Bone marrow (tissue), 2 donors: ENCODE measurements at regions not wholly inside any gene's neighbourhood (a gene's known extent, or its start where the extent isn't known, plus 50 kb on each side); places are given as distances from the start of the nearest gene placed in this dataset.

ENCODE experiments used
- DNase-seq, 2 donors: peaks; one replicate each; lab custom pipeline; 2025; lab: John Stamatoyannopoulos, UW

DNA sequence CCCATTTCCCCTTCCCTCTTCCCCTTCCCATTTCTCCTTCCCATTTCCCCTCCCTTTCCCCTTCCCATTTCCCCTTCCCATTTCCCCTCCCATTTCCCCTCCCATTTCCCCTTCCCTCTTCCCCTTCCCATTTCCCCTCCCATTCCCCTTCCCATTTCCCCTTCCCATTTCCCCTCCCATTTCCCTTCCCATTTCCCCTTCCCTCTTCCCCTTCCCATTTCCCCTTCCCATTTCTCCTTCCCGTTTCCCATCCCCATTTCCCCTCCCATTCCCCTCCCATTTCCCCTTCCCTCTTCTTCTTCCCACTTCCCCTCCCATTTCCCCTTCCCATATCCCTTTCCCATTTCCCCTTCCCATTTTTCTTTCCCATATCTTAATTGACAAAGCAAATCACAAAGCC lies 109.0 kb downstream of the OLFM1 start:
- DNase-seq: no peak

DNA sequence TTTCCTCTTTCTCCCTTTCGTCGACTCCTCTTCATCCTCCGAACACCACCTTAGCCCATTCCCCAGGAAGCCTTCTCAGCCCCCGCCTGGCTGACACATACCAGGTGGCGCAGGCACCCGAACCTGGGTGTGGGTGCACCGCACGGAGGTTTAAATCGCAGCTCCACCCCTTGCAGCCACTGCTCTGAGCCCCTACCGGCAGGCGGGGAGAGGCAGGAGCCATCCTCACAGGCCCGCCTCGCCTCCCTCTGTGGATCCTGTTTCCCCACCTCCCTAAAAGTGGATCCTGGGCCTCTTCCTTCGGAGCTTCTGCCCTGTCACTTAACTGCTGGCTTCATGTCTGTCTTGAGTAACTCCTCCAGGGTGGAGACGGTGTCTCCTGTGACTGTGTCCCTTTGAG lies 110.7 kb downstream of the OLFM1 start:
- no peak for DNase-seq

DNA sequence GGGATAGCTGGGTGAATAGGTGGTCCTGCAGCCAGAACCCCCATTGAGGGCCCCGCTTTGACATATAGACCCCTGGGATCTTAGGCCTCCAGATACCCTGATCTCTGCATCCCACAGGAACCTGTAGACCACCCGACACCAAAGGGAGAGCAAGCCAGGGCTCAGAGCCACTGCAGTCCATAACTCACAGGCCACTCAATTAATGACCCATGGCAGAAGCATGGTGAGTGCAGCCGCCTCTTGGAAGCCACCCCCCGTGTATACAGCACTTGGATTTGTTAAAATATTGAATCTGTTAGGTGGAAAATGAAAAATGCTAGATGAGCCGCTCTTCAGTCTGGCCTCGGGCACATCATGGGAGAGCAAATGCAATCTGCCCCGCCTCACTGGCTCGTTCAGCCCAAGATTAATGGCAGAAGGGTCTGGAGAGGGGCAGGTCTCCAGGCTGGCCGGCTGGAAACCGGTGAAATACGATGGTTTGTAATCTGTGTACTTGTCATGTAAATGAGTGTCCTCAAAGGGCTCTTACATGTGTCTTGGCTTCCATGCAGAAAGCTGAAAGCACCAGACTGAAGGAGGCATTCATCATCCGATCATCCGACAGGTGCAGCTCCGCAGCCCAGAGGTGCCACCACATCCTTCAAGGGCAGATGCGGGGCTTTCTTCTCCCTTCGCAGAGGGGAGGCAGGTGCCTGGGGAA lies 111.3 kb downstream of the OLFM1 start:
- no peak for DNase-seq

DNA sequence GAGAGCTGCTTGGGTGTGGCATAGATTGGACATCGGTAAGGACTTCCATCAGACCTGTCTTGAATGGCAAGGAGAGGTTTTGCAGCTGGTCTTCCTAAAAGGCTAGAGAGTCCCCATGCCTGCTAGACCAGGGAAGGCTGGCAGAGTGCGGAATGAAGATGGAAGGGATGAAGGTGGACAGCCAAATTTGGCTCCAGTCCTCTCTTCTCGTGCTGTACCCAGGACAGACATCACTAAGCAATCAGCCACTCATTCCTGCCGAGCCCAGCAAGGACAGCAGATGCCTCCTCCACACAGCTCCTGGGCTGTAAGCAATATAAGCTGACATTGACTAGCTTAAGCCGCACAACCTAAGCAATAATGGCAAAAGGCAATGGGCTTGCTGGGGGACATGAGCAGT lies 112.0 kb downstream of the OLFM1 start:
- DNase-seq: no peak

DNA sequence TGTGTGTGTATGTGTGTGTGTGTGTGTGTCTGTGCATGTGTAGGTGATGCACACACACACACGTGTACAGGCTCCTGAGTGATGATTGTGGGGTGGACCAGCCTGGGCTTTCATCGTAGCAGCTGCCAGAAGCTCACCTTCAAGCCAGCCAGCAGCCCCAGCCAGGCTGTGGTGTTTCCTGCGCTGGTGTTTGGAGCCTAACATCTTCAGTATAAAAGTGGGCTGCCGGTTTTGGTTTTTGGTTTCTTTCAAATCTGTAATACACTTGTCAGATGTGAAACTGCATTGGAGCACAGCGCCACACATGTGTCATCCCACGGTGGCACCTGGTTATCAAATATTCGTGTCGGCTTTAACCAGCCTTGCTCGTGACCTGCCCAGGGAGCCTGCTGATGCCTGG lies 114.2 kb downstream of the OLFM1 start:
- no peak for DNase-seq

DNA sequence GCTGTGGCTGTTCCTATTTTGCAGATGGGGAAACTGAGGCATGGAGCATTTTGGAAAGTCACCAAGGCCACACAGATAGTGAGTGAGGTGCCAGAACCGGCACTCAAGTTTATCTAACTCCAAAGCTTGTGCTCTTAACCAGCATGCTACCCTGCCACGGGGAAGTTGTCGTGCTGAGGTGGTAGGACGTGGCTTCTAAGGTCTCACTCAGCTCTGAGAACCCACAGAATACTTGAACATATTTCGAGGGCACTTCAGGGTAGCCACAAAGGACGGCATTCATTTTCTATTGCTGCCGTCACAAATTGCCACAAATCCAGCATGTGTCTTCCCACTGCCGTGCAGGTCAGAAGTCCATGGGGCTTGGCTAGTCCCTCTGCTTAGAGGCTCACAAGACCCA lies 116.7 kb downstream of the OLFM1 start:
- no peak for DNase-seq

DNA sequence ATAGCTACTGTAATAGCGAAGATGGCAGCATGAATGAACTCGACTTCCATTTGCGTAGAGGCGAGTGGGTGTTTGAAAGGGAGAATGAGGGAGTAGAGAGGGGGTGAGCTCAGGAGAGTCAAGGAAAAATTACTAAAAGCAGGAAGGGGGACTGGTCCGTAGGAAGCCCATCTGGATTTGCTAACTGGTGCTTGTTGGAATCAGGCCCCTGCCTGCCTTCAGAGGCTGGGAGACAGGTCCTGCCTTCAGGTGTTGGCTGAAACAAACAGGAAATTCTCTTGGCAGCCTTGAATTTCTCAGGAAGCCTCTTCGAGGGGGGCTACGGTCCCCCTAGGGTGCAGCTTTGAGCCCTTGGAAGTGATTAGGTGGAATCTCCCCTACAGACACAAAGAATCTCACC lies 121.7 kb downstream of the OLFM1 start:
- no peak for DNase-seq

DNA sequence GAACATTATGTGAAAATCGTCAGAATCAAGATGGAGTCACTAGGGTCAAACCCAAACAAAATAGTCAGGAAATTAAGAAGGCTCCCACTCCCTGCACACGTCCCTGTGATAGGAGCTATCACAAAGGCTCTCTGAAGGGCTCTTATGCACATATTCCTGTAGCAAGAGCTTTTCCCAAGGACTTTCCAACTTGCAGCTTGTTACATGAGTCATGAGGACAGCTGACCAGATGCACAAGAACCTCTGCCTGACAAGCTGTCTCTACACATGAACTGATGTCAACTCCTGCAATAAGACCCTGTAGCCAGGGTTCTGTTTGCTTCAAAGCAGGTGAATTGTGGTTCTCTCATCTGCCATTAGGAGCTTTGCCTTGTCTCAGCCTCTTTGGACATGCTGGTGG lies 122.4 kb downstream of the OLFM1 start:
- DNase-seq: no peak

DNA sequence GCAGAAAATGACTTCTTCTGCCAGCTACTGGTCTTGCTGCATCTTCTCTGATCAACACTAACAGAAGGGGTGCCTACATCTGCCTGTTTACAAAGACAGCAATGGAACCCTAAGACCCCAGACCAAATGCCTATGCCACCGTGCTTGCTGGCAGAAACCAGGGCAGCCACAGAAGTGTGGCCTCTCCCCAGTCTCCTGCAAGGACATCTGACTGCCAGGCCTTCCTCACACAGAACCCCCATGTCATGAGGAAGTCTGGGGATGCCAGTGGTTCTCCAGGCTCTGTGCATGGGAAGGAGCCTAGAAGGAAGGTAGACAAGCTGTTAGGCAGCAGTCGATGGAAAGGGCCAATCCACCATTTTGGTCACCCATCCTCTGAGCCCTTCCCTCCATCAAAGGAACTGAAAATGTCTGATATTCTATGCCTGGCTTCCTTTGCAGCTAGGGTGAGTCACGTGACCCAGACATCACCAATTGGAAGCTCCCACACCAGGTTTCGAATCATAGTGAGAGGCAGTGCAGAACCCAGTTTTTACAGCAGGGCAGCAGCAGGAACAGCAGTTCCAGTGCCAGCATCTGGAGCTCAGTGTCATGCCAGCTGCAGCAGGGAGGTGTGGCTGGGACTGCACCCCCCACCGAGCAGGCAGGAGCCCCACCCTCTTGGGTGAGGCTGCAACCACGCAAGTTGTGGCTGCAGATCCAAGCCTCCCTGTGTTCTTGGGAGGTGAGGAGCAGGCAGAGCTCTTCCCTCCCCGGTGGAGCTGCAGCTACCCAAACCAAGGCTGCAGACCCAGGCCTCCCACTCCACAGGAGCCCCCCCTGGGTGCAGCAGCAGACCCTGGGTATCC lies 123.4 kb downstream of the OLFM1 start:
- no peak for DNase-seq

DNA sequence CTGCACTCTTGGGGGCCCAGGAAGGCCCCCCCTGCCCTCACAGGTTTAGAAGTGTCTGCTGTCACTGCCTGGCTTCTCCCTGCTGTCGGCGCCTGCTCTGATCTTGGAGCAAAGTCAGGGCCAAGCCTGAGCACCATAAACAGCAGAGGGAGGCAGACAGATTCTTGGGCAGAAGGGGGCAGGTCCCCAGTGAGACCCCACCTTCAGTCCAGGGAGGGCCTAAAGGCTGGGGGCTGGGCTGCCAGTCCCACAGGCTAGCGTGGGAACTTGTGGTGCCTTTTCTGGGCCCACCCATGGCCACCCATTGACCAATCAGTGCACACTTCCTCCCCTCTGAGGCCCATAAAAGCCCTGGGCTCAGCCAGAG lies 124.0 kb downstream of the OLFM1 start:
- DNase-seq: no peak

DNA sequence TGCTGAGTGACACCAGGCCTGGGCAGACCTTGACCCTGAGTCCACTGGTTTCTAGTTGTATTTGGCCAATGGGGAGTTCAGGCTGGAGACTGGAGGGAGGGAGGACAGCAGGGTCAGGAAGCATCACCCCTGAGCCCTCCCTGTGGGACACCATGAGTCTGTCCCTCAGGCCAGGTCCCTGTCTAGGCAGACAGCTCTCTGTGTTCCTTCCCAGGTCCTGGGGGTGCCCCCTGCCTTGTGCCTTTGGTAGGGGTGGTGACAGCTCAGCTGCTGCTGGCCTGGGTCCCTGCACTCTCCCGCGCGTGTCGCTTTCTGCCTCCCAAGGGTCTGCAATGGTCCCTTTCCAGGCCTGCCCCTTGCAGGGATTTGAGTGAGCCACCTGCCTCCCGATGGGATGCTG lies 125.5 kb downstream of the OLFM1 start:
- no peak for DNase-seq

DNA sequence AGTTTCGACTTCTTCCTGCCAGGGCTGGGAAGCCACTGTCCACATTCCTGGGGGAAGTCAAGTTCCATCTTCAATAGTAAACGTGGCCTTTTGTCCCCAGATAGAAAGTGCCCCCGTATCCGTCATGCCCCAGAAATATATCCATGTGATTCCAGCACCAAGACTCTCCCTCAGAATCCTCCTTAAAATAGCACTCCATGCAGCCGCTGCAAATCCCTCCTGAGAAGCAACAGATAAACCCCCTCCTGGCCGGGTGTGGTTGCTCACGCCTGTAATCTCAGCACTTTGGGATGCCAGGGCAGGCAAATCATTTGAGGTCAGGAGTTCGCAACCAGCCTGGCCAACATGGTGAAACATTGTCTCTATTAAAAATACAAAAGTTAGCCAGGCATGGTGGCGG lies 126.1 kb downstream of the OLFM1 start:
- DNase-seq: no peak

DNA sequence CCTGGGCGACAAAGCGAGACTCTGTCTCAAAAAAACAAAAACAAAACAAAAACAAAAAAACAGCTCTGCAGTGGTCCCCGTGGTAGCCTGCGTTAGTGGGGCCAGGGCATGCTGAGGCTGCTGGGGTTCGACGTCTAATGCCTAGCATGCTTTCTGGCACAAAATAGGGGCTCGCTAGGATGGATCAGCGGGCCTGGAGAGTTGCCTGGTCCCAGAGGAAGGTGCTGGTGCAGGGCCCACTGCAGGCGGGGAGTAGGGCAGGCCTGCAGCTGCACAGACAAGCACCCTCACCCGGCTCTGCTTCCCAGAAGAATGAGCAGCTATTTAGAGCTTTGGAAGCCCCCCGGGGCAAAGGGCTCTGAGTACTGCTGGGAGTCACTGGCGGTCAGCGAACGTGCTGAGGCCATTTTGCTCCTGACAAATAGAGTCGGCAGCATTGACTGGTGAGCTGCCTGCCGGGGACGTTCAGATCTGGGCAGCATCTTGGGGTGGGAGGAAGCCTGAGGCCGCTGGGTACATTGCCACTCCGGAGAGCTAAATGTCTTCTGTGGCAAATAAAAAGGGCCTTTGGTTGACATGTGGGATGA lies 126.7 kb downstream of the OLFM1 start:
- no peak for DNase-seq

DNA sequence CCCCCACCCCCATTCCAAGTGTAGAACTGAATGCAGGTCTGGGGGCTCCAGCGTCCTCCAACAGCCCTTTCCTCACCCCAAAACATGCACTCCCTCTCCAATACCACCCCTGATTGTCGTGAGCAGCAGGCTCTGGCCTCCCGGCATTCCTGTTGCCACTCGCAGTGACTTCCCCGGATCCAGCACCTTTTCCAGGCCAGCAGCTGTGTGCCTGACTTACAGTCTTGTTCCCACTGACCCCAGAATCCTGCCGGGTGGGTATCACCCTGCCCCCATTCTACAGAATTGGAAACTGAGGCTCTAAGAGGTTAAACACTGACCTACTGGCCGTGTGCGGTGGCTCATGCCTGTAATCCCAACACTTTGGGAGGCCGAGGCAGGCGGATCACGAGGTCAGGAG lies 127.2 kb downstream of the OLFM1 start:
- DNase-seq: no peak

DNA sequence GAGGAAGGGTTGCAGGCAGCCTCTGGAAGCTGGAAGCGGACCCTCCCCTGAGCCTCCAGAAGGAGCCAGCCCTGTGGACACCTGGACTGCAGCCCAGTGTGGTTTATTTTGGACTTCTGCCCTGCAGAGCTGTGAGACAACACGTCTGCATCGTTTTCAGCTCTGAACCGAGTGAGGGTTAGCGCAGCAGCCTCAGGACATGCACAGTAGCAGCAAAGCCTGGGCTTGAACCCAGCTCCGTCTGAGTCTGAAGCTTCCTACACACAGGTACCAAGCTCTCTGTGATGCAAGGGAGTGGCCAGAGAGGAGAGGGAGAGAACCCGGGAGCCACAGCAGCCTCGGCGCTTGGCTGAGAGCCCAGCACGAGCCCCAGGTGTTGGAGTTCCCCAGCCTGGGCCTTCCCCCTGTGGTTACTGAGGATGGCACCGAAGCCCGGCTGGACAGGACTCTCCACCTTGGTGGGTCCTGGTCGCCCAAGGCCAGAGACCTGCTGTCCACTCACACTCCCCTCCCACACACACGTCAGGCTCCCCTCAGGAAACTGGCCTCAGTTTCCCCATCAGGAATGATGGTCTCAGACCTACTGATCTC lies 128.2 kb downstream of the OLFM1 start:
- DNase-seq: no peak

DNA sequence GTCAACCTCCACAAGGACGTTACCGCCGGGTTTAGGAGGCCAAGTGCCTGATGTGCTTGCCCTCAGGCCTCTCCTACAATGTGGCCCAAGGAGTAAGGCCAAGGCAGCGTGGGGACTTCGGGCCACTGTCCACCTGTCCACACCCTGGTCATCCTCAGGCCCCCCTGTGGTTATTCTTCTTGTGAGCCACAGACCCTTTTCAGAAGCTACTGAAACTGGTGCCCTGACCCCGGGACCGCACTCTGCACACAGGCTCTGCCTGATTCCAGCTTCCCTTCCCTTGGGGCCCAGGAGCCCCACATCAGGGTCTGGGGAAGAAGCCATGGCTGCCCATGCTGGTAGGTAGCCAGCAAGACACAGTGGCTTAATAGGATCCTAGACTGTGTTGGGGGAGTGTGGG lies 128.8 kb downstream of the OLFM1 start:
- no peak for DNase-seq

DNA sequence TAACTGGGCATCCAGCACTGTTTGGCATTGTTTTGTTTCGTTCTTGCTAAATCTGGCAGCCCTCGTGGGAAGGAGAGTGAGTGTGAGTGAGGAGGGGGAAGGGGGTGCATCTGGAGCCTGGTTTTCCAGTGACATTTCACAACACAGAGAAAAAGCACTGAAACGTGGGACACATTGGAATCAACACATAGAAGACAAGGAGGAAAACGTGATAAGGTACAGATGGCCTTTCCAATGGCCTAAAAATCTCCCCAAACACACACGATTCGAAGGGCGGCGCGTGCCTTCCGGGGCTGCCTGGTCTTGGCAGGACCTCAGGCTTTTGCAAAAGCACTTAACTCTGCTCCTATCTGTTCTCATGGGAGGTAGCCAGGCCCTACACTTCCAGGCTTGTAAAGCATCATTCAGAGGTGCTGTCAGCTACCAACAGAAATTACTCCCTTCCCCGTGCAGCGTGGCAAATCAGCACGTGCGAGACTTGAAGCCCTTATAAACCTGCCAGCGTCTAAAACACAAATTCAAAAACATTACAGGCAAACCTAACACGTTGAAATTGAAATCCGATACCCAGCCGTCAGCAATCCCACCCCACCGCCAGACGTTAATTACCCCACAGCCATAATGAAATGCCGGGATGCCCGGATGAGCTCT lies 129.4 kb downstream of the OLFM1 start:
- no peak for DNase-seq

DNA sequence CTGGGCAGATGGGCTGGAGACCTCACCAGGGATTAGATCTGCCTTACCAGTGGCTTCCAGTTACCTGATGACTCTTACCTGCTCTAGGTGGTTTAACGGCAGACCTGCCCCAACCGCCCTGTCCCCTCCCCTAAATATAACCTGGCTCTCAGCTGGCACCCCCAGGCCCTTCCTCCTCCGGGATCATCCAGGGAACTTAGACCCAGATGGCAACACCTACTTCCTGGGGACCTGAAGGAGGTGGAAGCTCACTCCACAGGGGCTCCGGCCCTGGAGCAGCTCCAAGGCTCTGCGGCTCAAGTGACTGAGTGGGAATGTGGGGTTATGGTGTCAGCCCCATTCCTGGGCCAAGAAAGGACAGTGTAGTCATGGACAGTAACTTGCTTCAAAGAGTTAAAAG lies 130.4 kb downstream of the OLFM1 start:
- no peak for DNase-seq

DNA sequence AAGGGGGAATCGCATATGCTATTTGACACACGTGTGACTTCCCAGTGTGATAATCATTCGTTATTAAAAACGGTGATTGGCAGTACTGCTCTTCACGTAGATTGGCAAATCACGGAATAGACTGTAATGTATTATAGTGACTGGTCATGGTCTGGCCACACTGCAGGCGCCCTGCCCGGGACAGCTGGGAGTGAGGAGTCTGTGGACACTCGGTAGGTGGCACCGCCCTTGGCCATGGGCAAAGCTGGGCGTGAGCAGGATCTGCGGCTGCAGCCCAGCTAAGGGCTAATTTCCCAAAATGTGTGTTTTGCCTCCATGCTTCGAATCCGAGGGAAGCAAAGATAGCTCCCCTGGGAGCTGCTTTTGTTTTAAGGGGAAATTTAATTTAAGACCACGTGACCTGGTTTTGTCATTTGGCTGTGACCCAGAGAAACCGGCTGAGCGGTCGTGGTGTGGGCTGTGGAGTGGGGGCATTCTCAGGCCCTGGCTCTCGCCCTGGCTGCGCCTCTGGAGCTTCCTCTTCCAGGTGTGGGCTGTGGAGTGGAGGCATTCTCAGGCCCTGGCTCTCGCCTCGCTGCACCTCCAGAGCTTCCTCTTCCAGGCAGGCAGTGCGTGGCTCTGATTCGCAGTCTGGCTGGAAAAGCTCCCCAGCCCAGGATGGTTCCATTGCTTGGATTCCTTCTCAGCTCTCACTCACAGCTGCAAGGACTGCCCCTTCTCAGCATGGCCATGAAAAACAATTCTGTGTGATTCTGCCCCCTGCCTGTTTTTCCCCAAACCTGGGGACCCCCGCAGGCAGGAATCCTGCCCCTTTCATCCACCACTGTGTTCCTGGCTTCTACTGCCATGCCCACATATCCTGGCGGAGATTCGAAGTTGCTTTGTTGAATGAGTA lies 131.1 kb downstream of the OLFM1 start:
- no peak for DNase-seq

DNA sequence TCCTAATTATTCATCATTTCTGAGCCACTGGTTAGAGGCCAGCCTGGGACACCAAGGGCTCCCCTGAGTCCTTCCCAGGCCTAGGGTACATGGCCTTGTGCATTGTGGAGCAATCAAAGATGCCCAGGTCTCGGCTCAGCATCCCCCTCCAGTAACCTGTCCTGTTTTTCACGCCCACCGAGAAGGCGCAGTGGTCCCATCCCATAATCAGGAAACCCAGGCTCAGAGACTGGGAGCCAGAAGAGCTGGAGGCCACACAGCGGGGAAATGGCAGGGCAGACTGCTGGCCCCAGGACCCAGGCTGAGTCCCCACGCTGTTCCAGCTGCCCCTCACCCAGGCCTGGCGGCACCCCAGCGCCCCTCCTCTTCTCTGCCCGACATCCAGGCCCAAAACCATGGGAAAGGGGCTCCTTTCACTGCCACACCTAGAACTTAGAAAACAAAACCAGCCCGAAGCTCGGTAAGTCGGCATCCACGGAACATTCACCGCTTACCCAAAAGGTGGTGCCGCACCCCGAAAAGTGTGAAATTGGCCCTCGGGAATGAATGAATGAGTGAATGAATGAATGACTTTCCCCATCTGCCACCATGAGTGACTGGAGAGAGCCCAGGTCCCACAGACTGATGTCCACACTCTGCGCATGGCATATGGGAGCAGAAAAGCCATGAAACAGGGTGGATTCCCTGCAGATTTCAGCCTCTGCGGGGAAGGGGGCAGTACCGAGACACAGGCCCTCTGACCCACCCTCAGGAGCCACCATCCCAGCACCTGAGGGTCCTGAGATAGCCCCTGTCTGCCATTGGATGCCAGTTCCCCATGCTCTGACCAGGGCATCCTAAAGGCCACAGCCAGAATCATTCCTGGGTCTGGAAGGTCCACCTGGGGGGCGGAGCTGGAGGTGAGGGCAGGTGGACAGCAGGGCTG lies 132.5 kb downstream of the OLFM1 start:
- no peak for DNase-seq
